ENCODE measurements at regions not wholly inside any gene's neighbourhood (a gene's known extent, or its start where the extent isn't known, plus 50 kb on each side); places are given as distances from the start of the nearest gene placed in this dataset.

DNA sequence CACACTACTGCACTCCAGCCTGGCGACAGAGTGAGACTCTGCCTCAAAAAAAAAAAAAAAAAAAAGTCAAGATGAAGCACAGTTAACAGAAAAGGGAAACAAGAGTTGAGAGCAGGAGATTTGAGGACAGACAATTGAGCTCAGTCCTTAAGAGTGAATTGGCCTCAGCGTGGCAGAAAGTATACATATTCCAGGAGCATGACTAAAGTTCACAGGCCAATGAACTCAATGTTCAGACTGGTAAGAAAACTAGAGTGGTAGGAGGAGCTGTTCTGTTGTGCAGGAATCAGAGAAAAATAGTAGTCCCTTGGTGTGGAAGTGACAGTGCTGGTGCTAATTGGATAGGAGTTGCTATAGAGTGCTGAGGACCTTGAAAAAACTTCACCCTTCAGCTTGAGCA, 60.0 kb downstream of the NRN1 start:
- POLR2A ChIA-PET (ENCODE audit: low non-redundant PET), result no interaction called here
- DNase-seq (ENCODE audit: low spot score), result no peak
- CTCF ChIA-PET, result no interaction called here
- H3K27ac ChIP-seq, result no peak overlapping the region
- no peak for TF ChIP-seq CTCF (conservative IDR thresholded peaks at IDR 0.05; ENCODE audit: low read depth)

DNA sequence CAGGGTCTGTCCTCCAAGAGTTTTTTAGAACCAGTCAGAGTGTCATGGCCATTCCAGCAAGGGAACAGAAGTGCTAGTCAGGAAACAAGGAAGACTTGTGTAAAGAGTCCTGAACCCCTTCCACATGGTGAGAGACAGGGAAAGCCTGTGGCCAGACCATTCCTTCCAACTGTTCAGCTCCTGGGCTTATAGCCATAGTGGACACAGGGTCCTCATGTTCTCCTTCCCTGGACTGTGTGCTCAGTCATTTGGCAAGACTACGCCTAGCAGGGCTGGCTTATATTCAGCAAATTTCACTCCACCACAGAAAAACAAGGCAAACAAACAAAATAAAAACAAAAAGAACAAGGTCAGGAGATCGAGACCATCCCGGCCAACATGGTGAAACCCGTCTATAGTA, 60.5 kb downstream of the NRN1 start:
- ChIA-PET CTCF (no interaction called here), POLR2A (ENCODE audit: low non-redundant PET) (no interaction called here)
- H3K27ac ChIP-seq, result no peak overlapping the region
- no peak for TF ChIP-seq CTCF (conservative IDR thresholded peaks at IDR 0.05; ENCODE audit: low read depth)
- DNase-seq (ENCODE audit: low spot score), result no peak

GRCh38 chr6:5943591-5943990, 63.1 kb downstream of the NRN1 start:
- CTCF ChIA-PET, result no interaction called here
- H3K27ac ChIP-seq, result no peak overlapping the region
- POLR2A ChIA-PET (ENCODE audit: low non-redundant PET), result no interaction called here
- DNase-seq (ENCODE audit: low spot score), result no peak
- no peak for TF ChIP-seq CTCF (conservative IDR thresholded peaks at IDR 0.05; ENCODE audit: low read depth)

- TF ChIP-seq CTCF (conservative IDR thresholded peaks at IDR 0.05; ENCODE audit: low read depth), result no peak
- ChIA-PET CTCF (no interaction called here), POLR2A (ENCODE audit: low non-redundant PET) (no interaction called here)
- DNase-seq (ENCODE audit: low spot score), result no peak
- no peak overlapping the region for H3K27ac ChIP-seq
Observed at GRCh38 chr6:5942591-5942990, 64.1 kb downstream of the NRN1 start.

DNA sequence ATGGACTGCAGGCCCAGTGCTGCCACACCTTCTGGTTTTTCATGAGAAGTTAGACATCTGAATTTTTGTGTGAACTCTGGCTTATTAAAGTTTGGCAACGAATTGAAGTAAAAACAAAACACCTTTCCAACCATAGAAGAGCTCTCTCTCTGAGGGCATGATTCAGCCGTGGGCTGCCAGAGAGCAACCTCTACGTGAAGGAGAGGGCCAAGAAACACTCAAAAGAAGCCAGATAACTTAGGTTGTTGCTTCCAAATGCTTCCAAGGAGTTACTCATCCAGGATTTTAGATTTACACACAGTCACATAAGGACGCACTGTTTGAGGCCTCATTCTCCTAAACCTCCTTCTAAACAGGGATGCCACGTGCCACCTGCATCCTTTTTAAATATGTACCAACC, 65.5 kb downstream of the NRN1 start:
- no peak overlapping the region for H3K27ac ChIP-seq

DNA sequence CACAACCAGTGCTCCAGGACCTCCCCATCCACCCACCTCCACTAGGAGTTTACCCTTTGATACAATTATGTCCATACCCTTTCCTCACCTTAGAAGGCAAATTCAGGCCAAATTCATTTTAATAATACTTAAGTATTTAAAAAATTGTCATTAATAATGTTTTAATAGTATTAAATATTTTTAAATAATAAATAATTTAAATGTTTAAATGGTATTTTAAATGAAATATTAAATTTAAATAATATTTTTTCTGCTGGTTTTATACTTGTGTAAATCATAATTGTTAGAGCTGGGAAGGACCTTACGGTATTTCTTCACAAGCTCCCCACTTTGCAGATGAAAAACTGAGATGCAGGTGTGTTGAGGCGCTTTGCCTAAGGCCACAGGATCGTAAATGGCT, 67.8 kb downstream of the NRN1 start:
- CTCF ChIA-PET, result no interaction called here
- POLR2A ChIA-PET (ENCODE audit: low non-redundant PET), result no interaction called here
- no peak for DNase-seq (ENCODE audit: low spot score)
- H3K27ac ChIP-seq, result no peak overlapping the region
- TF ChIP-seq CTCF (conservative IDR thresholded peaks at IDR 0.05; ENCODE audit: low read depth), result no peak

More for the DNA sequence above, 65.5 kb downstream of the NRN1 start:
- TF ChIP-seq CTCF (conservative IDR thresholded peaks at IDR 0.05; ENCODE audit: low read depth), result no peak
- DNase-seq (ENCODE audit: low spot score), result no peak
- ChIA-PET POLR2A (ENCODE audit: low non-redundant PET) (no interaction called here), CTCF (interaction anchor here (0.6 kb wide), 1 partner anchor 935 kb away, joined by 3 read pairs; no protein-coding TSS in a partner anchor)
